Keratinocyte (primary cell): ENCODE measurements at regions not wholly inside any gene's neighbourhood (a gene's known extent, or its start where the extent isn't known, plus 50 kb on each side); places are given as distances from the start of the nearest gene placed in this dataset.

Experiments
- DNase-seq: peaks from one replicate; pipeline ENCODE4 v3.0.0-alpha.2; 2011; ENCODE audit warnings: low read depth, missing footprints, low spot score
- FAIRE-seq: peaks from 2 replicates; lab custom pipeline; 2011; peaks lifted over from hg19 to GRCh38; lab: Jason Lieb, UNC
- H2AFZ ChIP-seq: 2 replicates; pipeline ENCODE4 v1.6.0; 2012; ENCODE audit warnings: low read length, control low read depth, inconsistent platforms; ENCODE audit not compliant: control insufficient read depth
- H3K27ac ChIP-seq: 2 replicates; pipeline ENCODE4 v1.5.1; 2011; ENCODE audit warnings: low read length; ENCODE audit not compliant: control insufficient read depth, insufficient read depth
- H3K27me3 ChIP-seq: 3 replicates; pipeline ENCODE4 v1.6.0; 2011; ENCODE audit warnings: low read length; ENCODE audit not compliant: control insufficient read depth, insufficient read depth; ENCODE audit errors: extremely low read depth
- H3K36me3 ChIP-seq, 2 experiments: 2 replicates in 1 of 2; 3 replicates in 1 of 2; pipeline ENCODE4 v1.5.1; 2011; ENCODE audit warnings: low read length in 2 of 2, mild to moderate bottlenecking in 1 of 2; ENCODE audit not compliant: control insufficient read depth in 2 of 2, insufficient read depth in 2 of 2; ENCODE audit errors: extremely low read depth in 1 of 2
- H3K4me1 ChIP-seq: 3 replicates; pipeline ENCODE4 v1.5.1; 2011; ENCODE audit warnings: low read length; ENCODE audit not compliant: control insufficient read depth, insufficient read depth; ENCODE audit errors: extremely low read depth
- H3K4me2 ChIP-seq: 3 replicates; pipeline ENCODE4 v1.6.0; 2011; ENCODE audit warnings: low read depth, low read length; ENCODE audit not compliant: control insufficient read depth, insufficient read depth; ENCODE audit errors: extremely low read depth
- H3K4me3 ChIP-seq, 3 experiments: fragments of 200-600 bp in 1 of 3; sonication (generic) in 1 of 3; 2 replicates in 2 of 3; 3 replicates in 1 of 3; pipeline ENCODE4 v1.5.1; 2011 to 2016; ENCODE audit warnings: low read length in 3 of 3, mild to moderate bottlenecking in 3 of 3, control low read depth in 2 of 3, inconsistent platforms in 1 of 3, low read depth in 1 of 3, mixed read lengths in 1 of 3, mixed run types in 1 of 3, moderate library complexity in 1 of 3; ENCODE audit not compliant: control insufficient read depth in 2 of 3, insufficient read depth in 2 of 3; ENCODE audit errors: extremely low read depth in 1 of 3
- H3K79me2 ChIP-seq: 2 replicates; pipeline ENCODE4 v1.6.0; 2012; ENCODE audit warnings: low read length; ENCODE audit not compliant: control insufficient read depth, insufficient read depth
- H3K9ac ChIP-seq: 3 replicates; pipeline ENCODE4 v1.6.0; 2011; ENCODE audit warnings: low read length; ENCODE audit not compliant: control insufficient read depth, insufficient read depth; ENCODE audit errors: extremely low read depth
- H3K9me1 ChIP-seq: 3 replicates; pipeline ENCODE4 v1.6.0; 2011; ENCODE audit warnings: low read length; ENCODE audit not compliant: control insufficient read depth, insufficient read depth; ENCODE audit errors: extremely low read depth
- H3K9me3 ChIP-seq: 2 replicates; pipeline ENCODE4 v1.5.1; 2012; ENCODE audit warnings: low read depth, low read length; ENCODE audit not compliant: control insufficient read depth
- H4K20me1 ChIP-seq: 3 replicates; pipeline ENCODE4 v1.6.0; 2011; ENCODE audit warnings: low read length; ENCODE audit not compliant: control insufficient read depth, insufficient read depth; ENCODE audit errors: extremely low read depth
- CTCF ChIP-seq, 3 experiments: IDR thresholded peaks in 1 of 3; conservative IDR thresholded peaks in 1 of 3; optimal IDR thresholded peaks in 1 of 3; 2 replicates in 2 of 3; 3 replicates in 1 of 3; pipeline versions ENCODE3 to v1.5.1; 2011; ENCODE audit warnings: low read length in 3 of 3, mild to moderate bottlenecking in 3 of 3, moderate library complexity in 2 of 3, control low read depth in 1 of 3, inconsistent platforms in 1 of 3; ENCODE audit not compliant: insufficient read depth in 2 of 3; ENCODE audit errors: extremely low read depth in 1 of 3
- EZH2 ChIP-seq: IDR thresholded peaks from one replicate; pipeline ENCODE4 v1.6.1; 2012; ENCODE audit warnings: inconsistent platforms, mild to moderate bottlenecking, low read length, moderate library complexity
- dilution Hi-C: fragments of 300-500 bp; cut with MboI; formaldehyde crosslinking; loops from one replicate; pipeline ENCODE4 v1.7.0; 2020; ENCODE audit warnings: low sequenced_read_pairs; ENCODE audit not compliant: extremely low pct_ligation_motif_present

GRCh38 chr17:68710976-68711375 lies 109.8 kb upstream of the FAM20A start:
- Histone ChIP-seq H3K4me1 (no peaks in the 10 kb centered on the region), H3K9me1 (no peaks in the 10 kb centered on the region), H3K79me2 (no peaks in the 10 kb centered on the region), H3K9ac (no peak overlapping the region), H4K20me1 (no peaks in the 10 kb centered on the region), H3K9me3 (no peaks in the 10 kb centered on the region), H3K4me2 (no peak overlapping the region), H2AFZ (no peak overlapping the region), H3K27ac (no peak overlapping the region), H3K4me3 (no peak overlapping the region), H3K27me3 (peaks cover 4% of the 10 kb centered on the region), H3K36me3 (no peaks in the 10 kb centered on the region)
- dilution Hi-C loops = no loop called here
- no peak for TF ChIP-seq CTCF (optimal IDR thresholded peaks at IDR 0.05 in 1 of 3, IDR thresholded peaks at IDR 0.05 in 1 of 3, conservative IDR thresholded peaks at IDR 0.05 in 1 of 3; ENCODE audit: extremely low read depth in 1 of 3, insufficient read depth in 2 of 3, low read length in 3 of 3)
- no peak for TF ChIP-seq EZH2
- DNase-seq (no peak), FAIRE-seq (no peak)

GRCh38 chr17:68710035-68710780 lies 109.0 kb upstream of the FAM20A start:
- Histone ChIP-seq H3K79me2 (no peaks in the 10 kb centered on the region), H3K9ac (no peak overlapping the region), H3K27me3 (peaks cover 4% of the 10 kb centered on the region), H3K4me3 (no peak overlapping the region), H4K20me1 (no peaks in the 10 kb centered on the region), H3K9me1 (no peaks in the 10 kb centered on the region), H3K9me3 (no peaks in the 10 kb centered on the region), H2AFZ (no peak overlapping the region), H3K27ac (no peak overlapping the region), H3K36me3 (no peaks in the 10 kb centered on the region), H3K4me1 (no peaks in the 10 kb centered on the region), H3K4me2 (no peak overlapping the region)
- DNase-seq (no peak), FAIRE-seq (no peak)
- TF ChIP-seq EZH2 (no peak), CTCF (optimal IDR thresholded peaks at IDR 0.05 in 1 of 3, IDR thresholded peaks at IDR 0.05 in 1 of 3, conservative IDR thresholded peaks at IDR 0.05 in 1 of 3; ENCODE audit: extremely low read depth in 1 of 3, insufficient read depth in 2 of 3, low read length in 3 of 3) (no peak)
- dilution Hi-C loops = no loop called here
